ENCODE measurements at regions not wholly inside any gene's neighbourhood (a gene's known extent, or its start where the extent isn't known, plus 50 kb on each side); places are given as distances from the start of the nearest gene placed in this dataset.

DNA sequence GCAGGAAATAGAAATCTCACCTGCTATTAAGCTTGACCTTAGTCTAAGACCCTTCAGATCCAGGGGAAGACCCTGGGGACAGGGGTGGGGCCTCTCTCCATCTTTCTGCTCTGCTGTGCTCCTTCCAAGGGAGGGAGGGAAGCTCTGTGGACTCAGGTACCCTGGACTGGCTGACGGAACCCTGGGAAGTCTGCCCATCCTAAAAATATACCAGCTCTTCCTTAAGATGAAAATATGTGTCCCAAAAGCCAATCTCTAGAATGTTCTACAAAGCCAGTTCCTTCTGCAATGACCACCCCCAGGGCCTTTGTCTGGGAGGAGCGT, 73.7 kb downstream of the RTL6 start:
- no peak for DNase-seq

DNA sequence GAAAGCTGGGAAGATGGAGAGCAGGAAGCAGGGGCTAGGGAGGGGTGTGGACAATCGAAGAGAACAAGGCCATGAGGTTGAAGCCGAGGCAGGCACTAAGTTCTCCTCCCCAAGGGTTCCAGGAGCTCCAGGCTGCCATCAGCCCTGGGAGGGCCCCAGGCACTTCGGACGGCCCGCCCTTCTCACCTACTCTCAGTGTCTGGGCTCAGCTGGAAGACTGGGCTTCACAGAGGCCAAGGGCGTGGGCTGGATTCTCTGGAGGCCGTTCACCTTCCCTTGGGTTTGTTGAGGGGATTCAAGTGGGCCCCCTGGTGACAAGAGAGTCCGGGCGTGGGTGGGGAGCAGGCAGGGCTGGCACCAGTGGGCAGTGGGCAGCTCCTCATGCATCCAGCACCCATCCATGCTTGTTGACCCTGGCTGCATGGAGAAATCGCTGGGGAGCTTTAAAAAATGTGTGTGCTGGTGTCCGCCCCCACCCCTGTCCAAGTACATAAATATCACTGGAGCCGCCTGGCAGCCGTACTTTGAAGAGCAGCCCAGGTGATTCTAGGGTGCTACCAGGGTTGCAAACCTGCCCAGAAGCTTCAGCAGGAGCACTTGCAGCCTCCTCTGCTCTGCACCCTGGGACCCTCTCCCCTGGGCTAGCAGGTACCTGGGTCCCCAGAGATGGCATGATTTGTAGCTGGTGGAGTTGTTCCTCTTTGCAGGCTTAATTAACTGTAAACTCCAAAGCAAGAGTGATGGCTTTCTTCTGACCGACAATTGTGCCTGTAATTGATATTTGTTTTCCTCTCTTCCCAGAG, 74.3 kb downstream of the RTL6 start:
- DNase-seq: no peak

DNA sequence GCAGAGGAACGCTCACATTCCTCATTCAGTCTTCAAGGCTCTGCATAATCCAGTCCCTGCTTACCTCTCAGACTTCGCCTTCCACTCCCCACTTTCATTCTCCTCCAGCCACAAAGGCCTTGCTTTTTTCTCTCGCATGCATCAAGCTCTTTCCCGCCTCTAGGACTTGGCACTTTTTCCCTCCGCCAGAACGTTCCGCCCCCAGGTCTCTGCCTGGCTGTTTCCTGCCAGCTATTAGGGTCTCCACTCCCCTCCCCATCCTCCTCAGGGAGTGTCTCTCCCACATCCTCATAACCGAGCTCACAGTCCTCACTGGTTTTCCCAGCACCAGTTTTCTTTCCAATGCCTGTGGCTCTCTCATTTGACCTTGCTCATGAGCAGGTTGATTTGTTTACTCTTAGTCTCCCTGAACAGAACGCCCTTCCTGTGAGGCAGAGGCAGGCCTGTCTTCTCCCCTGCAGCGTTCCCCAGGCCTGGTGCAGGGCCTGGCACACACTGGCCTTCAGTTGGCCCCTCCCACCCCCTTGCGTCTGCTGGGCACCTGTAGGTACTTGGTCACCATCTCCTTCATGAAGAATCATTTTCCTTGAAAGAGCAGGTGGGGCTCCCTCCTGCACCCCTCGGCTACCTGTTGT, 75.2 kb downstream of the RTL6 start:
- no peak for DNase-seq

DNA sequence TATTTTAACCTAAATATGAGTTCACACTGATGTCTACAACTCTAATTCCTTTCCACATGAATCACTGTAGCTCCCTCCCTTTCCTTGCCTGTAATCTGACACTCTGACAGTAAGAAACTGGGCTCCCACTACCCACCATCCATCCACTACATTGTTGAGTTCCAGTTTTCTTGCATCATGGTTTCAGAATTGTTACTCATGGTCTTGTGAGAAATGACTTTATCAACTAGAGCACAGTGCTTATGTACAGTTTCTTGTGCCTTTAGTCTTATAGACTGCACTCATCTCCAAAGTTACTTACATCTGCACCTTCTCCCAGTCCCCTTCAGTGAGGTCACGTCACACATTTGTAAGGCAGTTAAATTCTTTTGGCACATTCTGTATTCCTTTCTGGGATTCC, 78.6 kb downstream of the RTL6 start:
- no peak for DNase-seq

DNA sequence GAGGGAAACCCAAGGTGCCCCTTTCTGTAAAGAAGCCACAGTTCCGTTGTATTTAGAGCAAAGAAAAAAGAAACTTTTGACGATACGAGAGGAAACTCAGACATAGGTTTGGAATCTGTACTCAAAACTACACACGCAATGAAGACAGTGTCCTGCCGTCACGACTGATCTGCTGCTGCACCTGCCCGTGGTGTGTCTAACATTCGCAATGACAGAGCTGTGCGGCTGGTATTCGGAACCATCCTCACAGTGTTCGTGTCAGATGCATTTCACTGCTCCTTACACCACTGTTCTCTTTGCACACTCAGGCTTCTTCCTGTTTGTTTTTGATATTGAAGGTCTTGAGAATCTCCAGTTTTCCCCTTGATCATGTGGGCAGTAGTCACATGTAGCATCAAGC, 84.8 kb downstream of the RTL6 start:
- DNase-seq: no peak

DNA sequence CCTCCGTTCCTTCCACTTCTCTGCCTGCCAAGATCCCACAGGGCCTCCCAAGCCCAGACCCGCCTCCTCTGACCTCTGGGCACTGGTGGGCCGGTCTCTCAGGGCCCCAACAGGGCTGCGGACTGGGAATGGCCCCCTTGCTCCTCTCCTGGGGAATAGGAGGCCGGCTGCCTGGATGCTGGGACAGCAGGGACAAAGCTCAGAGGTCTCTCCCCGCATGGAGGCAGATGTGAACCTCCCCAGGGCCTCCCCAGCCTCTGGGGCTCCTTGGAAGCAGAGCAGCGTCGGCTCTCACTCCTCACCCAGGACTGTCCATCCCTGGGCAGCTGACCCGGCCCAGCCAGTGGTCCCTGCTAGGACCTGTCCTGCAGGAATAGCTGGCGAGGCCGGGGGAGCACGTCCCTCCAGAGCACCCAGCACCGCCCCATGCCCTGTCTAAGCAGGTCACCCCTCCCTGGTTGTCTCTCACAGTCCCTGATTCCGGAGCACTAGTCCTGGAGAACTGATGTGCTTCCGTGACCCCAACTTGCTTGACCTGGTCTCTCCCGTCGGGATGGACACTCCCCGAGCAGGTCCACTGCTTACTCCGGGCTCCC, 85.8 kb downstream of the RTL6 start:
- no peak for DNase-seq

DNA sequence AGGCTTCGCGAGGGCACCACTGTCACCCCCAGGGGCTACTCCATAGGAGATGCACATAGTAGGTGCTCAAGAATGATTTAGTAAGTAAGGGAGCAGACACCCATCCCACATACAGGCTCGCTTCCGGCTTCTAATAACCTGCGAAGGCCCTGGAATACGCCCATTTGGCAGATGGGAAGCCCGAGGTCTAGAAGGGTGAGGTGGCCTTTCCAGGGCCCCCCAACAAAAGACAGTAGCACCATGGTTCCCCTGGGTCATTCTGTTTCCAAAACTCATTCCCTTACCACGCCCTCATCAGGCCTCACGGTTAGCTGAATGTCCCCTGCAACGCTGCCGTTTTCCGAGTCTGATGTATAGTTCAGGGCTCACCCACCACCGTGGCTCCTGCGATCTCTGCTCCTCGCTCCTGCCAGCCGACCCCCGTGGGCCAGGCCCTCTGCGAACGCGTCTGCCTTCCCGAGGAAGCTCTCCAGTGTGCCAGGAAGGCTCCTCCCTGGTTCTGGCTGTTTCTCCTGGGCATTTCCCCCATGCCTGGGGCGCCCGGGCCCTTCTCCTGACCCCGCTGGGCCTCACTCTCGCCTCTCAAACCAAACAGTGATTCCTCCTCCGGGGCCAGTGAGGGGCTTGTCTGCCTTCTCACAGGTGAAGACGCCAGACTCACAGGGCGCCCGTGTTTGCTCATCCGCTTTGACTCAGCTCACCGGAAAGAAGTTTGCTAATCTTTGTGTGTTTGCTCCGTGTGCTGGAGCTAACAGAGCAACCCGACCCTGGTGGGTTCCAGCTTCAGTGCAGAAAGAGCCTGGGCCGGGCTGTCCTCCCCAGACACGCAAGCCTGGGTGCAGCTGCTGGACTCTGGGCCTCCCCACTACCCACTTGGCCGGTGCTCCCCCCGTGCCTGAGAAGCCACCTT, 86.6 kb downstream of the RTL6 start:
- DNase-seq: no peak

DNA sequence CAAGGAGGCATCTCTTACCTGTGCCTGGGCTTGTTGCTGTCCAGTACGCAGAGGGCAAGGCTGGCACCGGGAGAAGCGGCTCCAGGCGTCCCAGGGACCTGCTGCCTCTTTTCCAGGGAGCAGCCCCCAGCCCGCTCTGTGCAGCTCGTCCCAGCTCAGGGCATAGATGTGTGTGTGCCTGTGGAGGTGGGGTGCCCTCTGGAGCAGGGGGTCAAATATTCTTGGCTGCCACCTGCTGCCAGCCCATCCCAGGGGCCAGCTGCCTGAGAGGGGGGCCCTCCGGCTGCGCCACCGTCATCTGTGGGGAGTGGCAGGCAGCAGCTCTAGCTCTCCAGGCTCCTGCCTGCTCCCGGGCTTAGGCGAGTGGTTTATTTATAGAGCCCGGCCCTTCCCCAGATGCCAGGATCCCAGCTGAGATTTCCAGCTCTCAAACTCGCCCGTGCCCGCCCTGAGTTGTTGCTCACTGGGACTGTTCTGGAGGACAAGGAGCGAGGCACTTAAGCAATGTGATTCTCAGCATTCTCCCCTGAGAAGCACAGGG, 87.5 kb downstream of the RTL6 start:
- no peak for DNase-seq

DNA sequence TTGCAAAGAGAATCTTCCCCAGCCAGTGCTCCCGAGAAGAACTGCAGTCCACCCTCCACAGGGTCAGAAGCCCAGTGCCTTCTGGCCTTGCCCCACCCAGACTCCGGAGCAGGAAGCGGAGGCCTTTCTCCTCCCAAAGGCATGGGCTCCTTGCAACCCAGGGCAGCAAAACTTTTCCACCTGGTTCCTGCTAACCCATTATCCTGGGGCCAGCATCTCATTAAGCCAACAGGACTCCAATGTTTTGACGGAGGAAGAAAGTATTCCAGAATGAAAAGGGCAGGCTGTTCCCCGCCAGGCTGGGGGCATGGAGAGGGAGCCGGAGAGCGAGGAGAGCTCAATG, 88.1 kb downstream of the RTL6 start:
- no peak for DNase-seq

DNA sequence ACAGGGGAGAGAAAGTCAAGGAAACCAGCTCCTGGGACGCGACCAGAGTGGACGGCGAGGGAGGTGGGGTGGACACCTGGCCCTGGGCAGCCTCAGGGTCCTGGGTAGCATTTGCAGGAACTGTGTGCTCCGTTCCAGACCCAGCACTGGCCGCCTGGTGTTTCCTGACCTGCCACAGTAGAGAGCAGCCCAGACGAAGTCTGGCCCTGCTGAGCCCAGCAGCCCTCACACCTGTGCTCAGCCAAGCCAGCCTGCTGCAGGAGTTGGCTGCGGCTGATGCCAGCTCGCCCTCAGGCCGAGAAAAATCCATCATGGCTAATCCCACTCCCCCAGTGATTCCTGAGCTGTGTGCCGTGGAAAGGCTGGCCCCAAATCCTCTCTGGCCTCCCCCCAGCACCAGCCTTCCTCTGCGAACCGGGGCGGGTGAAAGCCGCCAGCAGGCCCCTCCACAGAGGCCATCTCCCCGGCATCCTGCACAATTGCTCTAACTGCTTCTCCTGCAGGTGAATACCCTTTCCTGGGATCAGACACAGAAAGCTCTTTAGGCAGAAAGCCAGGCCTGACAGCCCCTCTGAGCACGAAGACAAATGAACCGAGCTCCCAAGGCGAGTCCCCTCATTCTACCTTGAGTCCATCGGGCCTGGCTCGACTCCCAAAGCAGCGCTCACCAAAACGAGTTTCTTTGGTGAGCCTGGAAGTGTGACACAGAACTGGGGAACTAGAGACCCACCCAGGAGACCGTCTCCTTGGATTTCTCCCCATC, 88.6 kb downstream of the RTL6 start:
- no peak for DNase-seq

DNA sequence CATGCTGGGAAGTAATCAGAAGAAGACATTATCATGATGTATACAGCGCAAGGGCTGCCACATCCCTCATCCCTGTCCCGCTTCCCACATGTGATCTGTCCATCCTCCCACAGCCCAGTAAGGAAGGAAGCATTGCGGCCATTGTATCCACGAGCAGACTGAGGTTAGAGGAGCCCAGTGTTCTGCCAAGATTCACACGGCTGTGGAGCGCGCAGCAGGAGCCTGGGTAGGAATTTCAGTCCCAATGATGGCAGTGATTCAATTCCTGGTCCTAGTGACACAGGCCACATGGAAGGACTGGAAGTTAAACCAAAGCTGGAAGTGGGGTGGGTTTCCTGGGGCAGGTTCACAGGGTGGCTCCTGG, 89.2 kb downstream of the RTL6 start:
- DNase-seq: no peak

DNA sequence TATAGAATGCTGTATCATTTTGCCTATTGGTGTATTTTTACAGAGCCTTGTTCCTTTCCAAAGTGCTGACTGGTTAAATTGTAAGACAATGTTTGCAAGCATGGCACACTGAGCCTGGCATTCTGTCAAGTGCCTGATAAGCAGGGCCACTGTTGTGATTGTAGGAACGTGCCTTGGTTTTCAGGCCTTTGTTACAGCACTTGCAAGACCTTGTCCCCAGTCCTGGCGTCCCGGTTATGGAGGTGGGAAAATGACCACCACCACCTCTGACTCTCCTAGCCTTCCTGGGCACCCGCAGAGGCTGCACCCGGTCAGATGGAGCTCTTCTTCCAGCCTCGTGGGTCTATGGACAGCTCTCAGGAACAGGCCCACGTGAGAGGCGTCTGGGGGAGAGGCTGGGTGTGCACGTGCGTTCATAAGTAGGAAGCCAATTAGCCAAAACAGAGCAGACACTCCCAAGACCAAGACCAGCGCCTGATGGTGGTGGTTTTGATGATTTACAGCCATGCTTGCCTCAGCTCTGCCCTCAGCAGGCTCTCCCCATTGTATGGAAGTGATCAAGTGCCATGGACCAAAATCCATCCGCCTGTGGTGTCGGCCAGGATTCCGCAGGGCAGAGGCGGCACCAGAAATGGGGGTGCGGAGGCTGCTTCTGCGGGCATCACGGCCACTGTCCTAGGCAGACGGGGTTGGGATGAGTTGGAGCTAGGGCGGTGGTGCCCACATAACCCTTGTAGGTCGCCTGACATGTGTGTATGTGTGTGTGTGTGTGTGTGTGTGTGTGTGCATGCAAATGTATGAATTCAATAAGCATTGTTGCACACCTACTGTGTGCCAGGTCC, 89.8 kb downstream of the RTL6 start:
- DNase-seq: no peak

DNA sequence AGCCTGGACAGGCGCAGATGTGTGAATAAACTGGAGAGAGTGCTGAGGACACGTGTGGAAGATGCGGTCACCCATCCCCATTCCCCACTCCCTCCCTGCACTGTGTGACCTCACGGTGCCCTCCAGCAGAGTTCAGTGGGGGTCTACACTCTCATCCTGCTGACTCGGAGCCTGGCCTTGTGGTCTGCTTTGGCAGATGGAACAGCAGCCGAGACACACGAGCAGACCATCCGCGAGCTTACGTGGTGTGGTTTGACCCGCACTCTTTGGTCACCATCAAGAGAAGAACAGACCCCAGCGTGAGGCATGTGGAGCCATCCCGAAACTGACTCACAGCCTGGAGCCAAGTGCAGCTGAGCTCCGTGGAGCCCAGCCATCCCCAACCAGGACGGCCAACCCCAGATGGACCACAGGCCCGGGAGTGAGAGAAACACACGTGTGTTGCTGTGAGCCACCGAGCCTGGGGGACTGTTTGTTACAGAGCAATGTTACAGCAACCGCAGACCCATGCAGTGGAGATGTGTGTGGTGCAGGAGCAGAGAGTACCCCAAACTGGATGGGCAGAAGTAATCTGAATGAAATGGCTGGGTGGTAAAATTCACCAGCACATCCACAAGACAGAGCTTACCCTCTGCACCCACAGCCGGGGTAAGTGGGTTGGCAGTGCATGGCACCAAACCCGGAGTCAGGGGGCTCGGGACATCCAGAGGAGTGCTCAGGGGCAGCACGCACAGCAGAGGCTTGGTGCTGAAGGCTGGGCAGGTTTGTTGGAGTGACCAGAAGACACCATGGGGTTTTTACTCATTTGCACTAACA, 90.7 kb downstream of the RTL6 start:
- no peak for DNase-seq

DNA sequence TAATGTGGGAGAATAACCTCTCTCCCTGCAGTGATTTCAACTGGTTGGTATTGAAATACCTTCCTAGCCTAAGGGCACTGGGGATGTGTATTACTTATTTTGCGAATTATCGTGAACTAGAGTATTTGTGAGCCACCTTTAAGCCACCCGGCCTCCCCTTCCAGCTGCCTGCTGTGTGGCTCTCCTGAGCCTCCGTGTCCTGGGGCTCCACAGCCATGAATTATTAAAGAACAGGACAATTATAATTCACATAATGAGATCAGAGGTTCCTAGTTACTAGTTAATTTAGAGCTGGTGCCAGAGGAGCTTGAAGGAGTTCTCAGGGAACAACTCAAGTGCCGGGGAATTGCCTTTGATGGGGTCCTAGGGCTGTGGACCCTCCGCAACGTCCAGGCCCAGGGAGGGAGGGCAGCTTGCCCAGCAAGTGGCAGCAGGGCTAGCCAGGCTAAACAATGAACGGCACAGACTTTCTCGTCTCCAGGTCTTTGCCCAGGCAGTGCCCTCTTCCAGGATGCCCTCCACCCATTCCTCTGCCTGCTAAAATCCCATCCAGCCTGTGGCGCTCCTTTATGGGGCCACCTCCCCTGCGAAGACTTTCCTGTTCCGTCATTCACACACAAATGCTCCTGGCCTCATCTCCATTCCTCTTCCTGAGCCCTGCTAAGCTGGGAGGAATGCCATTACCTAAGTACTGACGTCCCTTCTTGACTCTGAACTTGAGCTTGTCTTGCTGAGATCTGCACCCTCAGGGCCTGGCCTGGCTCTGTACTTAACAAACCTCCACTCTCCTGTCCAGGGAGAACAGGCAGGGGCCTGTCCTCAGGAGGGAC, 91.5 kb downstream of the RTL6 start:
- DNase-seq: no peak

DNA sequence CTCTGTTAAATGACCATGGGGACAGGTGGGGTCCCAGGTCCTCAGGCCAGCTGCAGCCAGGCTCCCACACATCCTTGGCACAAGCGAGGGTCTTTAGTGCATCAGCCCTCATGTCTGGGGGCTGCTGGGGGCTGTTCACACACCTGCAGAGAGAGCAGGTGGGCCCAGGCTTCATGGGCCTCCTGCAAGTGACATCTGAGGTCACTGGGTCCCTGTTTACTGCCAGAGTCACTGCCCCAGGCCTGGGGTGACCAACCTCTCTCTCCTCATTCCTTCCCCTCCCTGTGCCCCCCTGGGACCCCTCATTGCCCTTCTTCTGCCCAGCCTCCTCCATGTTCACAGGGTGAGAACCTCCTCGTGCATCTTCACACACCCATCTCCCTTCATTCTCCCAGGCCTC, 92.4 kb downstream of the RTL6 start:
- no peak for DNase-seq

DNA sequence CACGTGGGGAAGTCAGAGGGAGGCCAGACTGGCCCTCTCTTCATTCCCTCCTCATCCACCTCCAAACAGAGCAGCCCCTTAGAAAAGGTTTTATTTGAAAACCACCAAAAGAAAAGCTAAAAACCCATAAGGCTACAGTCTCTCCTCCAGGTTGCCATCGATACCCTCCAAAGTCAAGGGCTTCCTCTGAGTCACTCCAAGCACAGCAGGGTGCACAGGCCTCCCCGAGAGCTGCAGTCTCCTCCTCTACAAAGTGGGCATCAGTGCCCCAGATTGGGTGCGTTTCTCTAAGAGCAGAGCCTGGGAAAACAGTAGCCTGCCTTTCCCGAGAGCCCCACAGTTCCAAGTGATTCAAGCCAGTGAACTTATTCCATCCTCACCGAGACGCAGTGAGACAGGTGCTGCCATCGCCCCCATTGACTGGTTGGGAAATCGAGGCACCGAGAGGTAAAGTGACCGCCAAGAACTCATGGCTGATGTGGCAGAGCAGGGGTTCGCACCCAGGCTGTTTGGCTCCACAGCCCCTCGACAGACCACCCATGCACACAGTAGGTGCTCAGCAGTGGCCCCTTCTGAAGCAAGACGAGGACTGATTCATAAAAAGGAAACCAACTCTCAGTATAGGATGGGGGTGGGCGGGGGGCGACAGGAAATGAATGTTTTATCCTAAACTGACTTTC, 91.7 kb upstream of the SHISAL1 start:
- DNase-seq: no peak

DNA sequence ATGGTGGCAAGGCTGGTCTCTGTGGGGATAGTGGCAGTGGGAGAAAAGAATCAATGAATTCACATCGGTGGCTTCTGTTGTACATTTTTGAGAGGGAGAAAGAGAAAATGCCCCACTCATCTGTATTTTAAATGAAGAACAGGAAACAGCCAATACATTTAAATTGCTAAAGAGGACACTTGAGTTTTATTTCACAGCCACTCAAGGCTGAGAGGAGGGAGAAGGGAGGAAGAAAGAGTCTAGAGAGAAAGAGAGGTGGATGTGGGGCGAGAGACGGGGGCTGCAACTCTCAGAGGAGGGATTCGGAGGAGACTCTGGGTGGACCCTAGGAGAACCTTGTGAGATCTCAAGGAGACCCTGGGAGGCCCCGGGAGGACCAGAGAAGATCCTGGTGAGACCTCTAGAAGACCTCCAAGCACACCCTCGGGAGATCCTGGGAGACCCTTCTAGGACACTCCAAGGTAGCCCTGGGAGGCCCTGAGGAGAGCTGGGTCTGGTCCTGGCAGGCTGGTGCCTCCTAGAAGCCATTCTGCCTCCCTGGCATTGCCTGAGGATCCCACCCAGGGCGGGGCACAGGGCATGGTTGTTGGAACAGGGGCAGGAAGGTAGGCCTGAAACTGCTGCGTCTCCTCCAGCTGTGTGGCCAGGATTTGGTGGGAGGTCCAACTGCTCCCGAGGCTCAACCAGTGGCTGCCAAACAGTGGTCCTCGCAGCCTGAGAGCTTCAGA, 91.0 kb upstream of the SHISAL1 start:
- DNase-seq: no peak
